ENCODE measurements at regions not wholly inside any gene's neighbourhood (a gene's known extent, or its start where the extent isn't known, plus 50 kb on each side); places are given as distances from the start of the nearest gene placed in this dataset.

DNA sequence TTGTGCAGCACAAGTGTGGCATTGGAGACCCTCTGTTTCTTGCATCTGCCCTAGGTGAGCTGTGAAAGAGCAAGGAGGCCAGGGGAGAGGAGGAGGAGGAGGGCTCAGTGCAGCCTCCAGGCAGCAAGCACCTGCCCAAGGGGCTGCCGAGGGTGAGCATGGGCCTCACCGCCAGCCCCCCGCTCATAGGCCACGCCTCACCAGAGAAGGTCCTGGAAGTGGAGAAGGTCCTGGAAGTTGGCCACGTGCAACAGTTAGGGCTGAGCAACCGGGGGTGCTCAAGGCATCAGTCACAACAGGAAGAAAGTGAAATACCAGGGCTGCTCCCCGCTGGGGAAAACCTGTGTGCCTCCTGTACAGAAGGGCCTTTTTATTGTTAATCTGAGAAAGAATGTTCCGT, 168.9 kb downstream of the TEX29 start (continued):
- TF ChIP-seq EP300 (IDR thresholded peaks at IDR 0.05; ENCODE audit: borderline replicate concordance in 1 of 2, low read depth in 1 of 2, low read length in 1 of 2) (no peak), SMC3 (IDR thresholded peaks at IDR 0.05; ENCODE audit: low read depth, low read length) (no peak), RAD21 (IDR thresholded peaks at IDR 0.05; ENCODE audit: low read length) (no peak), FOXM1 (IDR thresholded peaks at IDR 0.05; ENCODE audit: low read depth) (no peak), GABPA (IDR thresholded peaks at IDR 0.05; ENCODE audit: low read depth) (no peak), YY1 (IDR thresholded peaks at IDR 0.05; ENCODE audit: low read depth) (no peak), TCF12 (IDR thresholded peaks at IDR 0.05) (no peak)

DNA sequence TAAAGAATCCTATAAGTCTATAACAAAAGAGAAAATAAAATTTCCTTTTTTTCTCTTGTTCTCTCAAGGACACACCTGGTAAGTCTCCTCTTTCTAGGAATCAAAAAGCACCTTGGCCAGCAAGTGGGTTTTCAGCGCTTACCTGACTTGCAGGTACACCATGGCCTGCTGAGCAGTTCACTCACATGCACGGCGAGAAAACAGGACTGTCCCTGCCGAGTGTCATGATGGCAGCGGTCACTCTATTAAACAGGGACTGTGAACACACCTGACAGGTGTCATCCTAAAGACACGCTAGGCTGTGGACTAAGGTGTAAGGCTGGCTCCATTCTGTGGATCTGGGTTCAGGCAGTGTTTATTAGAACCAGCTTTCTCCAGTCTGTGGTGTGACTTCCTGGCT, 170.2 kb downstream of the TEX29 start:
- Histone ChIP-seq H3F3A (replicated peaks; ENCODE audit: insufficient read depth) (no peaks in the 10 kb centered on the region), H3K9ac (no peak overlapping the region), H3K9me2 (no peaks in the 10 kb centered on the region), H3K79me2 (ENCODE audit: insufficient read depth) (no peaks in the 10 kb centered on the region), H3K4me3 (ENCODE audit: low read depth in 2 of 2, low read length in 1 of 2) (no peak overlapping the region), H3K4me2 (no peak overlapping the region), H3K36me3 (replicated peaks in 1 of 2; ENCODE audit: control insufficient read depth in 1 of 2, insufficient read depth in 2 of 2, low read length in 1 of 2) (no peaks in the 10 kb centered on the region), H3K27me3 (ENCODE audit: insufficient read depth) (0 out of 2 replicates have a peak, but pooled peaks cover 5% of the 10 kb centered on the region), H3K9me3 (no peaks in the 10 kb centered on the region), H3K27ac (ENCODE audit: low read depth in 2 of 2, low read length in 1 of 2) (no peak overlapping the region), H2AFZ (ENCODE audit: low read depth) (no peak overlapping the region), H4K20me1 (ENCODE audit: insufficient read depth) (no peaks in the 10 kb centered on the region), H3K4me1 (ENCODE audit: control insufficient read depth in 1 of 2, insufficient read depth in 2 of 2, low read depth in 1 of 2, low read length in 1 of 2) (no peaks in the 10 kb centered on the region)
- ChIA-PET CTCF (no interaction called here), POLR2A (no interaction called here)
- TF ChIP-seq, protein P1, sequence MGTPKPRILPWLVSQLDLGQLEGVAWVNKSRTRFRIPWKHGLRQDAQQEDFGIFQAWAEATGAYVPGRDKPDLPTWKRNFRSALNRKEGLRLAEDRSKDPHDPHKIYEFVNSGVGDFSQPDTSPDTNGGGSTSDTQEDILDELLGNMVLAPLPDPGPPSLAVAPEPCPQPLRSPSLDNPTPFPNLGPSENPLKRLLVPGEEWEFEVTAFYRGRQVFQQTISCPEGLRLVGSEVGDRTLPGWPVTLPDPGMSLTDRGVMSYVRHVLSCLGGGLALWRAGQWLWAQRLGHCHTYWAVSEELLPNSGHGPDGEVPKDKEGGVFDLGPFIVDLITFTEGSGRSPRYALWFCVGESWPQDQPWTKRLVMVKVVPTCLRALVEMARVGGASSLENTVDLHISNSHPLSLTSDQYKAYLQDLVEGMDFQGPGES (IDR thresholded peaks at IDR 0.05; ENCODE audit: low read depth, low read length), result no peak
- TF ChIP-seq, protein P2, sequence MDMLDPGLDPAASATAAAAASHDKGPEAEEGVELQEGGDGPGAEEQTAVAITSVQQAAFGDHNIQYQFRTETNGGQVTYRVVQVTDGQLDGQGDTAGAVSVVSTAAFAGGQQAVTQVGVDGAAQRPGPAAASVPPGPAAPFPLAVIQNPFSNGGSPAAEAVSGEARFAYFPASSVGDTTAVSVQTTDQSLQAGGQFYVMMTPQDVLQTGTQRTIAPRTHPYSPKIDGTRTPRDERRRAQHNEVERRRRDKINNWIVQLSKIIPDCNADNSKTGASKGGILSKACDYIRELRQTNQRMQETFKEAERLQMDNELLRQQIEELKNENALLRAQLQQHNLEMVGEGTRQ (IDR thresholded peaks at IDR 0.05; ENCODE audit: borderline replicate concordance, low read depth, low read length), result no peak
- no peak for TF ChIP-seq FOSL2 (IDR thresholded peaks at IDR 0.05; ENCODE audit: borderline replicate concordance, low read depth)
- DNase-seq, result no peak
- WGBS (ENCODE audit: low lambda C conversion rate), result 12% methylated on average over 6 of the region's 6 CpGs

DNA sequence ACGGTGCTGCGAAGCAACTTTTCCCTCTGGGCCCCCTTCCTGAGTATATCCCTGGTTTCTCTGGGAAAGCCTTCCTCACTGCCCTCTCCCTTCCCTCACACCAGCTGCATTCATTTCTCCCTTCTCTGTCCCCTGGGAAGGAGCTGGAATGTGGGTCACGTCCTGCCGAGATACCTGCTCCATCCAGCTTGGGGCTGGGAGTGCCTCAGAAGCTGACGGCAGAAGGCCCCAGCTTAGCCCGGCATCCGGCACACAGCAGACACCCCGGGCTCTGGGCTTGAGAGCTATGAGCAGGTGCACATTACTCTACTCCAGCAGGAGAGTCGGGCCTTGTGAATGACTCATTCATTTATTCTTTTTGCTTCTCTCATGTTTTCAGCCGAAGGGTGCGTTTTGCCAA, 170.6 kb downstream of the TEX29 start:
- POLR2A ChIA-PET, result no interaction called here
- CTCF ChIA-PET, result no interaction called here
- Histone ChIP-seq H4K20me1 (ENCODE audit: insufficient read depth) (no peaks in the 10 kb centered on the region), H3K27me3 (ENCODE audit: insufficient read depth) (0 out of 2 replicates have a peak, but pooled peaks cover 5% of the 10 kb centered on the region), H3K9ac (no peak overlapping the region), H3K79me2 (ENCODE audit: insufficient read depth) (no peaks in the 10 kb centered on the region), H3K27ac (ENCODE audit: low read depth in 2 of 2, low read length in 1 of 2) (no peak overlapping the region), H3K4me2 (no peak overlapping the region), H3K9me2 (no peaks in the 10 kb centered on the region), H2AFZ (ENCODE audit: low read depth) (no peak overlapping the region), H3K9me3 (no peaks in the 10 kb centered on the region), H3K4me3 (ENCODE audit: low read depth in 2 of 2, low read length in 1 of 2) (no peak overlapping the region), H3K36me3 (replicated peaks in 1 of 2; ENCODE audit: control insufficient read depth in 1 of 2, insufficient read depth in 2 of 2, low read length in 1 of 2) (no peaks in the 10 kb centered on the region), H3F3A (replicated peaks; ENCODE audit: insufficient read depth) (no peaks in the 10 kb centered on the region), H3K4me1 (ENCODE audit: control insufficient read depth in 1 of 2, insufficient read depth in 2 of 2, low read depth in 1 of 2, low read length in 1 of 2) (no peaks in the 10 kb centered on the region)
- WGBS (ENCODE audit: low lambda C conversion rate), result 16% methylated on average over 11 of the region's 11 CpGs
- no peak for DNase-seq
- TF ChIP-seq, protein P1 (IDR thresholded peaks at IDR 0.05; ENCODE audit: low read depth, low read length), result no peak
- TF ChIP-seq JUND (IDR thresholded peaks at IDR 0.05) (no peak), TAF1 (IDR thresholded peaks at IDR 0.05; ENCODE audit: borderline replicate concordance, low read depth, low read length) (no peak), POLR2AphosphoS5 (IDR thresholded peaks at IDR 0.05; ENCODE audit: low read depth, low read length) (no peak), RAD21 (IDR thresholded peaks at IDR 0.05; ENCODE audit: low read length) (no peak), SMC3 (IDR thresholded peaks at IDR 0.05; ENCODE audit: low read depth, low read length) (no peak), CHD2 (IDR thresholded peaks at IDR 0.05; ENCODE audit: low read length, partially characterized antibody) (no peak), NFIC (IDR thresholded peaks at IDR 0.05; ENCODE audit: borderline replicate concordance) (no peak), RXRA (IDR thresholded peaks at IDR 0.05; ENCODE audit: borderline replicate concordance, low read depth) (no peak), FOSL2 (IDR thresholded peaks at IDR 0.05; ENCODE audit: borderline replicate concordance, low read depth) (no peak), FOXM1 (IDR thresholded peaks at IDR 0.05; ENCODE audit: low read depth) (no peak), YY1 (IDR thresholded peaks at IDR 0.05; ENCODE audit: low read depth) (no peak), SIN3A (IDR thresholded peaks at IDR 0.05; ENCODE audit: borderline replicate concordance, low read depth, low read length) (no peak)
- TF ChIP-seq, protein P3, sequence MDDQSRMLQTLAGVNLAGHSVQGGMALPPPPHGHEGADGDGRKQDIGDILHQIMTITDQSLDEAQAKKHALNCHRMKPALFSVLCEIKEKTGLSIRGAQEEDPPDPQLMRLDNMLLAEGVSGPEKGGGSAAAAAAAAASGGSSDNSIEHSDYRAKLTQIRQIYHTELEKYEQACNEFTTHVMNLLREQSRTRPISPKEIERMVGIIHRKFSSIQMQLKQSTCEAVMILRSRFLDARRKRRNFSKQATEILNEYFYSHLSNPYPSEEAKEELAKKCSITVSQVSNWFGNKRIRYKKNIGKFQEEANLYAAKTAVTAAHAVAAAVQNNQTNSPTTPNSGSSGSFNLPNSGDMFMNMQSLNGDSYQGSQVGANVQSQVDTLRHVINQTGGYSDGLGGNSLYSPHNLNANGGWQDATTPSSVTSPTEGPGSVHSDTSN (IDR thresholded peaks at IDR 0.05), result no peak
- TF ChIP-seq, protein P4, sequence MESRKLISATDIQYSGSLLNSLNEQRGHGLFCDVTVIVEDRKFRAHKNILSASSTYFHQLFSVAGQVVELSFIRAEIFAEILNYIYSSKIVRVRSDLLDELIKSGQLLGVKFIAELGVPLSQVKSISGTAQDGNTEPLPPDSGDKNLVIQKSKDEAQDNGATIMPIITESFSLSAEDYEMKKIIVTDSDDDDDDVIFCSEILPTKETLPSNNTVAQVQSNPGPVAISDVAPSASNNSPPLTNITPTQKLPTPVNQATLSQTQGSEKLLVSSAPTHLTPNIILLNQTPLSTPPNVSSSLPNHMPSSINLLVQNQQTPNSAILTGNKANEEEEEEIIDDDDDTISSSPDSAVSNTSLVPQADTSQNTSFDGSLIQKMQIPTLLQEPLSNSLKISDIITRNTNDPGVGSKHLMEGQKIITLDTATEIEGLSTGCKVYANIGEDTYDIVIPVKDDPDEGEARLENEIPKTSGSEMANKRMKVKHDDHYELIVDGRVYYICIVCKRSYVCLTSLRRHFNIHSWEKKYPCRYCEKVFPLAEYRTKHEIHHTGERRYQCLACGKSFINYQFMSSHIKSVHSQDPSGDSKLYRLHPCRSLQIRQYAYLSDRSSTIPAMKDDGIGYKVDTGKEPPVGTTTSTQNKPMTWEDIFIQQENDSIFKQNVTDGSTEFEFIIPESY (IDR thresholded peaks at IDR 0.05; ENCODE audit: borderline replicate concordance, low read depth), result no peak
- TF ChIP-seq, protein P5, sequence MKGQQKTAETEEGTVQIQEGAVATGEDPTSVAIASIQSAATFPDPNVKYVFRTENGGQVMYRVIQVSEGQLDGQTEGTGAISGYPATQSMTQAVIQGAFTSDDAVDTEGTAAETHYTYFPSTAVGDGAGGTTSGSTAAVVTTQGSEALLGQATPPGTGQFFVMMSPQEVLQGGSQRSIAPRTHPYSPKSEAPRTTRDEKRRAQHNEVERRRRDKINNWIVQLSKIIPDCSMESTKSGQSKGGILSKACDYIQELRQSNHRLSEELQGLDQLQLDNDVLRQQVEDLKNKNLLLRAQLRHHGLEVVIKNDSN (IDR thresholded peaks at IDR 0.05; ENCODE audit: borderline replicate concordance, low read depth), result no peak

Data from SK-N-SH (cell line).